ENCODE measurements at regions not wholly inside any gene's neighbourhood (a gene's known extent, or its start where the extent isn't known, plus 50 kb on each side); places are given as distances from the start of the nearest gene placed in this dataset.

DNA sequence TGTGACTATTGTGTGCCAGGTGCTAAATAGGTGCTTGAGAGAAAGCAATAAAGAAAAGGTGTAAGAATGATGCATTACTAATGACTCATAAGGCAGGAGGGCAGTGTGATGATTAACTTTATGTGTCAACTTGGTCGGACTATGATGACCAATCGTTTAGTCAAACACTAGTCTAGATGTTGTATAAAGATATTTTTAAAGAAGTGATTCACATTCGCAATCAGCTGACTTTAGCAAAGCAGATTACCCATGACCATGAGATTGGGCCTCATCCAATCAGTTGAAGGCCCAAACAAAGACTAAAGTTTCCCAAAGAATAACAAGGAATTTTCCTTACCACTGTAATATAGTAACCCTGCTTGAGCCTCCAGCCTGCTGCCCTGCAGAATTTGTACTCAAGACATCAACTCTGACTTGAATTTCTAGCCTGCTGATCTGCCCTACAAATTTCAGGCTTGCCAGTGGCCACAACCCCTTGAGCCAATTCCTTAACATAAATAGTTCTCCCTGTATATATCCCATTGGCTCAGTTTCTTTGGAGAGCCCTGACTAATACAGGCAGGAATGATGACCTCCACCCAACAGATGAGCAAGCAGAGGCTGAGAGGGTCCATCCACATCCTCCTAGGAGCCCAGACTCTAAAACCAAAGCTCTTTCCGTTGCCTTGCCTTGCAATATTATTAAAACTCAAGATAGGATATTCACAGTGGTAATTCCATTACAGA lies 132.6 kb downstream of the ACTR3 start:
- in situ Hi-C loops (cut with MboI), result no loop called here
- WGBS (ENCODE audit: insufficient coverage, insufficient replicate concordance, low lambda C conversion rate, missing lambda C conversion rate), result 2% methylated on average over 4 of the region's 4 CpGs

DNA sequence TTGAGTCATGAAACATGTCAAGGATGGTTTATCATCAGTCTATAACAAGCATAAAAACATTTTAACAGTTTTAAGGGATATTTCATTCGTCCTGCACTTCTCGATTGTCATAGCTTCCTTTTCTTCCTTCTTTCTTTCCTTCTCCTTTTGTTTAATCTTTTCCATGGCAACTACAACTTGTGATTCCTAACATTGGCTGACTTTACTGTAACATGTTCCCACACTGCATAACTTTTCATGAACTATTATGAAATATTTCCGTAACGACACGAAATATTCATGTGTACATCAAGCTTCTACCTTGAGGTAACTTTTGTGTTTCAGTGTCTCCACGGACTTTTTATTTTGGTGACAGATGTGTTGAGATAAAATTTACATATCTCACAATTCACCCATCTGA lies 134.4 kb downstream of the ACTR3 start:
- no peak for ATAC-seq
- Histone ChIP-seq H2AFZ (ENCODE audit: control insufficient read depth, low read depth, low read length) (no peak overlapping the region), H3K27me3 (replicated peaks in 1 of 2; ENCODE audit: control insufficient read depth in 2 of 2, insufficient read depth in 2 of 2, low read length in 1 of 2) (no peaks in the 10 kb centered on the region; a peak in 2 of 4 replicates), H3K4me2 (ENCODE audit: control insufficient read depth, insufficient read depth) (no peak overlapping the region), H3K4me3 (no peak overlapping the region), H3K4me1 (ENCODE audit: control insufficient read depth, insufficient read depth, low read length) (no peaks in the 10 kb centered on the region), H3K9ac (ENCODE audit: control insufficient read depth, insufficient read depth, low read length) (no peak overlapping the region), H3K27ac (ENCODE audit: control insufficient read depth, insufficient read depth) (no peak overlapping the region), H3K36me3 (ENCODE audit: control insufficient read depth in 2 of 2, insufficient read depth in 2 of 2, low read length in 1 of 2) (no peaks in the 10 kb centered on the region), H3K79me2 (ENCODE audit: control insufficient read depth, insufficient read depth, low read length) (no peaks in the 10 kb centered on the region), H4K20me1 (ENCODE audit: control insufficient read depth, insufficient read depth) (no peaks in the 10 kb centered on the region), H3K9me3 (replicated peaks; ENCODE audit: control insufficient read depth, insufficient read depth, low read length) (no peaks in the 10 kb centered on the region; the same call in 2 of the 3 replicates)
- POLR2A ChIA-PET, result no interaction called here
- no peak for FAIRE-seq
- BruUV-seq (replicated peaks), result no TSS peak
- DNase-seq (ENCODE audit: low read depth, low spot score), result no peak
- in situ Hi-C loops (cut with MboI), result no loop called here
- 33% methylated on average over 6 of the region's 6 CpGs for WGBS (ENCODE audit: insufficient coverage, insufficient replicate concordance, low lambda C conversion rate, missing lambda C conversion rate)
- RAD21 ChIA-PET (ENCODE audit: unreplicated experiment), result no interaction called here
- CTCF ChIA-PET, result no interaction called here
- intact Hi-C loops (cut with micrococcal nuclease; ENCODE audit: unreplicated experiment), result no loop called here
- SMC1A ChIA-PET (ENCODE audit: uncharacterized antibody, unreplicated experiment), result no interaction called here
- TF ChIP-seq TCF12 (IDR thresholded peaks at IDR 0.05; ENCODE audit: low read depth, low read length) (no peak), NR2F1 (conservative IDR thresholded peaks at IDR 0.05) (no peak), MTA2 (IDR thresholded peaks at IDR 0.05; ENCODE audit: low read depth) (no peak), YBX1 (IDR thresholded peaks at IDR 0.05) (no peak), POLR2AphosphoS5 (IDR thresholded peaks at IDR 0.05; ENCODE audit: low read length) (no peak), LARP7 (IDR thresholded peaks at IDR 0.05) (no peak), BMI1 (IDR thresholded peaks at IDR 0.05; ENCODE audit: borderline replicate concordance) (no peak), SIN3A (IDR thresholded peaks at IDR 0.05; ENCODE audit: low read depth, low read length) (no peak), SPI1 (IDR thresholded peaks at IDR 0.05; ENCODE audit: borderline replicate concordance, insufficient read depth, low read depth, low read length) (no peak), RUNX3 (IDR thresholded peaks at IDR 0.05; ENCODE audit: low read length) (no peak)
- TF ChIP-seq, protein P1, sequence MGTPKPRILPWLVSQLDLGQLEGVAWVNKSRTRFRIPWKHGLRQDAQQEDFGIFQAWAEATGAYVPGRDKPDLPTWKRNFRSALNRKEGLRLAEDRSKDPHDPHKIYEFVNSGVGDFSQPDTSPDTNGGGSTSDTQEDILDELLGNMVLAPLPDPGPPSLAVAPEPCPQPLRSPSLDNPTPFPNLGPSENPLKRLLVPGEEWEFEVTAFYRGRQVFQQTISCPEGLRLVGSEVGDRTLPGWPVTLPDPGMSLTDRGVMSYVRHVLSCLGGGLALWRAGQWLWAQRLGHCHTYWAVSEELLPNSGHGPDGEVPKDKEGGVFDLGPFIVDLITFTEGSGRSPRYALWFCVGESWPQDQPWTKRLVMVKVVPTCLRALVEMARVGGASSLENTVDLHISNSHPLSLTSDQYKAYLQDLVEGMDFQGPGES (IDR thresholded peaks at IDR 0.05), result no peak
- TF ChIP-seq, protein P2, sequence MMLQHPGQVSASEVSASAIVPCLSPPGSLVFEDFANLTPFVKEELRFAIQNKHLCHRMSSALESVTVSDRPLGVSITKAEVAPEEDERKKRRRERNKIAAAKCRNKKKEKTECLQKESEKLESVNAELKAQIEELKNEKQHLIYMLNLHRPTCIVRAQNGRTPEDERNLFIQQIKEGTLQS (IDR thresholded peaks at IDR 0.05; ENCODE audit: borderline replicate concordance, extremely low read depth, low read depth, low read length), result no peak

More for the DNA sequence above, 132.6 kb downstream of the ACTR3 start:
- H3K27ac ChIP-seq (ENCODE audit: control insufficient read depth, insufficient read depth), result no peak overlapping the region
- RAD21 ChIA-PET (ENCODE audit: unreplicated experiment), result no interaction called here
- no peak for DNase-seq (ENCODE audit: low read depth, low spot score)
- no peak for FAIRE-seq
- no peak overlapping the region for H2AFZ ChIP-seq (ENCODE audit: control insufficient read depth, low read depth, low read length)
- no peaks in the 10 kb centered on the region; the same call in 2 of the 3 replicates for H3K9me3 ChIP-seq (replicated peaks; ENCODE audit: control insufficient read depth, insufficient read depth, low read length)
- no peaks in the 10 kb centered on the region for H3K79me2 ChIP-seq (ENCODE audit: control insufficient read depth, insufficient read depth, low read length)
- intact Hi-C loops (cut with micrococcal nuclease; ENCODE audit: unreplicated experiment), result no loop called here
- H4K20me1 ChIP-seq (ENCODE audit: control insufficient read depth, insufficient read depth), result no peaks in the 10 kb centered on the region
- CTCF ChIA-PET, result no interaction called here
- peak; percentile 28; the same call in 1 of the 3 replicates for ATAC-seq
- no peaks in the 10 kb centered on the region; a peak in 2 of 4 replicates for H3K27me3 ChIP-seq (replicated peaks in 1 of 2; ENCODE audit: control insufficient read depth in 2 of 2, insufficient read depth in 2 of 2, low read length in 1 of 2)
- no peak overlapping the region for H3K4me2 ChIP-seq (ENCODE audit: control insufficient read depth, insufficient read depth)
- H3K4me3 ChIP-seq, result no peak overlapping the region
- TF ChIP-seq YBX1 (IDR thresholded peaks at IDR 0.05), result no peak
- TF ChIP-seq, protein P3, sequence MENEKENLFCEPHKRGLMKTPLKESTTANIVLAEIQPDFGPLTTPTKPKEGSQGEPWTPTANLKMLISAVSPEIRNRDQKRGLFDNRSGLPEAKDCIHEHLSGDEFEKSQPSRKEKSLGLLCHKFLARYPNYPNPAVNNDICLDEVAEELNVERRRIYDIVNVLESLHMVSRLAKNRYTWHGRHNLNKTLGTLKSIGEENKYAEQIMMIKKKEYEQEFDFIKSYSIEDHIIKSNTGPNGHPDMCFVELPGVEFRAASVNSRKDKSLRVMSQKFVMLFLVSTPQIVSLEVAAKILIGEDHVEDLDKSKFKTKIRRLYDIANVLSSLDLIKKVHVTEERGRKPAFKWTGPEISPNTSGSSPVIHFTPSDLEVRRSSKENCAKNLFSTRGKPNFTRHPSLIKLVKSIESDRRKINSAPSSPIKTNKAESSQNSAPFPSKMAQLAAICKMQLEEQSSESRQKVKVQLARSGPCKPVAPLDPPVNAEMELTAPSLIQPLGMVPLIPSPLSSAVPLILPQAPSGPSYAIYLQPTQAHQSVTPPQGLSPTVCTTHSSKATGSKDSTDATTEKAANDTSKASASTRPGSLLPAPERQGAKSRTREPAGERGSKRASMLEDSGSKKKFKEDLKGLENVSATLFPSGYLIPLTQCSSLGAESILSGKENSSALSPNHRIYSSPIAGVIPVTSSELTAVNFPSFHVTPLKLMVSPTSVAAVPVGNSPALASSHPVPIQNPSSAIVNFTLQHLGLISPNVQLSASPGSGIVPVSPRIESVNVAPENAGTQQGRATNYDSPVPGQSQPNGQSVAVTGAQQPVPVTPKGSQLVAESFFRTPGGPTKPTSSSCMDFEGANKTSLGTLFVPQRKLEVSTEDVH (IDR thresholded peaks at IDR 0.05; ENCODE audit: low read depth, partially characterized antibody), result no peak
- no peaks in the 10 kb centered on the region for H3K36me3 ChIP-seq (ENCODE audit: control insufficient read depth in 2 of 2, insufficient read depth in 2 of 2, low read length in 1 of 2)
- SMC1A ChIA-PET (ENCODE audit: uncharacterized antibody, unreplicated experiment), result no interaction called here
- POLR2A ChIA-PET, result interaction anchor here (0.5 kb wide), 1 partner anchor 1288 kb away, joined by 4 read pairs; no protein-coding TSS in a partner anchor
- no peaks in the 10 kb centered on the region for H3K4me1 ChIP-seq (ENCODE audit: control insufficient read depth, insufficient read depth, low read length)
- BruUV-seq (replicated peaks), result no TSS peak
- H3K9ac ChIP-seq (ENCODE audit: control insufficient read depth, insufficient read depth, low read length), result no peak overlapping the region
